Lower leg skin (tissue), 3 donors: ENCODE measurements at regions not wholly inside any gene's neighbourhood (a gene's known extent, or its start where the extent isn't known, plus 50 kb on each side); places are given as distances from the start of the nearest gene placed in this dataset.

Experiments used
- POLR2A ChIP-seq, 2 donors: fragments of 450-650 bp; IDR thresholded peaks; one replicate each; pipeline ENCODE4 v1.6.1; 2016 to 2017; ENCODE audit warnings: antibody characterized with exemption in 2 of 2, mild to moderate bottlenecking in 1 of 2, moderate library complexity in 1 of 2
- TF ChIP-seq, protein P1 (sequence below), 3 donors: fragments of 450-650 bp; IDR thresholded peaks; one replicate each; pipeline ENCODE4 v1.5.1; 2016; ENCODE audit warnings: antibody characterized with exemption in 3 of 3, mild to moderate bottlenecking in 3 of 3, moderate library complexity in 2 of 3

- TF ChIP-seq, protein P1, sequence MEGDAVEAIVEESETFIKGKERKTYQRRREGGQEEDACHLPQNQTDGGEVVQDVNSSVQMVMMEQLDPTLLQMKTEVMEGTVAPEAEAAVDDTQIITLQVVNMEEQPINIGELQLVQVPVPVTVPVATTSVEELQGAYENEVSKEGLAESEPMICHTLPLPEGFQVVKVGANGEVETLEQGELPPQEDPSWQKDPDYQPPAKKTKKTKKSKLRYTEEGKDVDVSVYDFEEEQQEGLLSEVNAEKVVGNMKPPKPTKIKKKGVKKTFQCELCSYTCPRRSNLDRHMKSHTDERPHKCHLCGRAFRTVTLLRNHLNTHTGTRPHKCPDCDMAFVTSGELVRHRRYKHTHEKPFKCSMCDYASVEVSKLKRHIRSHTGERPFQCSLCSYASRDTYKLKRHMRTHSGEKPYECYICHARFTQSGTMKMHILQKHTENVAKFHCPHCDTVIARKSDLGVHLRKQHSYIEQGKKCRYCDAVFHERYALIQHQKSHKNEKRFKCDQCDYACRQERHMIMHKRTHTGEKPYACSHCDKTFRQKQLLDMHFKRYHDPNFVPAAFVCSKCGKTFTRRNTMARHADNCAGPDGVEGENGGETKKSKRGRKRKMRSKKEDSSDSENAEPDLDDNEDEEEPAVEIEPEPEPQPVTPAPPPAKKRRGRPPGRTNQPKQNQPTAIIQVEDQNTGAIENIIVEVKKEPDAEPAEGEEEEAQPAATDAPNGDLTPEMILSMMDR (IDR thresholded peaks at IDR 0.05) = no peak
- no peak for TF ChIP-seq POLR2A (IDR thresholded peaks at IDR 0.05)
These were observed 62.8 kb upstream of the NKX1-1 start for GRCh38 chr4:1469043-1469442.
